Dendritic cell treated with granulocyte-macrophage colony-stimulating factor and Interleukin-4, amounts not matched to agents 40 ng/mL and 50 ng/mL, for 4 days (primary cell): ENCODE measurements at regions not wholly inside any gene's neighbourhood (a gene's known extent, or its start where the extent isn't known, plus 50 kb on each side); places are given as distances from the start of the nearest gene placed in this dataset.
"Not testable (repeated sequence)": the region's sequence is repeated elsewhere in the genome, so short reads cannot be mapped to it uniquely, and the experiment has no call there.

ENCODE experiments used
- H3K27ac Mint-ChIP-seq: one replicate; pipeline ENCODE4 v1.8.0; 2022; ENCODE audit warnings: mild to moderate bottlenecking, mixed read lengths
- H3K27me3 Mint-ChIP-seq: one replicate; pipeline ENCODE4 v1.8.0; 2022; ENCODE audit warnings: mild to moderate bottlenecking, mixed read lengths
- H3K36me3 Mint-ChIP-seq: one replicate; pipeline ENCODE4 v1.8.0; 2022; ENCODE audit warnings: low read depth, mixed read lengths
- H3K4me1 Mint-ChIP-seq: one replicate; pipeline ENCODE4 v1.8.0; 2022; ENCODE audit warnings: low read depth, mixed read lengths
- H3K4me3 Mint-ChIP-seq: one replicate; pipeline ENCODE4 v1.8.0; 2022; ENCODE audit warnings: mild to moderate bottlenecking, moderate library complexity, mixed read lengths
- H3K9me3 Mint-ChIP-seq: one replicate; pipeline ENCODE4 v1.8.0; 2022; ENCODE audit warnings: mixed read lengths
- intact Hi-C: fragments of 100-400 bp; cut with micrococcal nuclease; formaldehyde crosslinking; loops from one replicate; pipeline ENCODE4 v1.15.0; 2022

DNA sequence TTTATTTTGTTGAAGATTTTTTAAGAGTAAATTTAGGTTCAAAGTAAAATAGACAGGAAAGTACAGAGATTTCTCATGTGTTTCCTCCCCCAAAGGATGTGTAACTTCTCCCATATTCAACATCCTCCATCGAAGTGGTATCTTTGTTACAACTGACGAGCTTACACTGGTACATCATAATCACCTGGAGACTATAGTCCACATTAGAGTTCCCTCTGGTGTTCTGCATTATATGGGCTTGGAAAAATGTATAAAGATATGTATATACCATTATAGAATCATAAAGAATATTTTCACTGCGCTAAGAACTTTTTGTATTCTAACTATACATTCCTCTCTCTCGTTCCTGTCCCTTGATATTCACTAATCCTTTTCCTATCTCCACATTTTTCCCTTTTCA, 203.7 kb downstream of the AMY1C start:
- Mint-ChIP-seq H3K9me3 (no peaks in the 10 kb centered on the region), H3K4me3 (no peak overlapping the region), H3K27ac (no peak overlapping the region), H3K27me3 (no peaks in the 10 kb centered on the region), H3K4me1 (no peaks in the 10 kb centered on the region), H3K36me3 (no peaks in the 10 kb centered on the region)
- intact Hi-C loops, result no loop called here

- Mint-ChIP-seq H3K4me1 (no peaks in the 10 kb centered on the region), H3K4me3 (no peak overlapping the region), H3K36me3 (no peaks in the 10 kb centered on the region), H3K27me3 (no peaks in the 10 kb centered on the region), H3K9me3 (peaks cover 21% of the 10 kb centered on the region), H3K27ac (no peak overlapping the region)
- intact Hi-C loops, result no loop called here
Measured at GRCh38 chr1:103958699-103959098, 209.0 kb downstream of the AMY1C start.

- intact Hi-C loops, result no loop called here
- Mint-ChIP-seq H3K4me1 (no peaks in the 10 kb centered on the region), H3K4me3 (no peak overlapping the region), H3K9me3 (peaks cover 21% of the 10 kb centered on the region), H3K27me3 (no peaks in the 10 kb centered on the region), H3K27ac (no peak overlapping the region), H3K36me3 (no peaks in the 10 kb centered on the region)
Measured at GRCh38 chr1:103959565-103959964, 209.9 kb downstream of the AMY1C start.

GRCh38 chr1:103960045-103960444, 210.3 kb downstream of the AMY1C start:
- Mint-ChIP-seq H3K9me3 (peaks cover 21% of the 10 kb centered on the region), H3K27ac (no peak overlapping the region), H3K4me3 (no peak overlapping the region), H3K27me3 (no peaks in the 10 kb centered on the region), H3K36me3 (no peaks in the 10 kb centered on the region), H3K4me1 (no peaks in the 10 kb centered on the region)
- intact Hi-C loops, result no loop called here

DNA sequence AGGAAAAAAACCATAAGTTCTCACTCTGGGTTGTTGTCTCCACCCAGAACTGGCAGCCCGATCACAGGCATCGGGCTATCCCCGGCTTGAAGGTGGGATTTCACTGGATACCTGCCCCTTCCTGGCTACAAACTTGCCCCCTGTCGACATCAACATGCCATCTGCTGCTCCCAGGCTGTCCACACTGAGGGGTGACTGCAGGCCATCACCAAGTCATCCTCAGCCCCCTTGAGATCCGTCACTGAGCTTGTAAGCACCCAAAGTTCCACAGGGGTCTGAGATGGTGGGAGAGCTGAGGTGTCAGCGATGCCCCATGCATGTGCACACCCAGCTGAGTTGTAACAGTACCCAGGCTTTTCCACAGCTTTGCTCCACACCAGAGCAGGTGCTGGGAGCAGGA, 211.0 kb downstream of the AMY1C start:
- Mint-ChIP-seq H3K4me1 (no peaks in the 10 kb centered on the region), H3K4me3 (no peak overlapping the region), H3K27ac (no peak overlapping the region), H3K27me3 (no peaks in the 10 kb centered on the region), H3K9me3 (peaks cover 21% of the 10 kb centered on the region), H3K36me3 (no peaks in the 10 kb centered on the region)
- intact Hi-C loops, result no loop called here

- Mint-ChIP-seq H3K4me1 (no peaks in the 10 kb centered on the region), H3K9me3 (peaks cover 18% of the 10 kb centered on the region), H3K27ac (no peak overlapping the region), H3K36me3 (no peaks in the 10 kb centered on the region), H3K4me3 (no peak overlapping the region), H3K27me3 (no peaks in the 10 kb centered on the region)
- intact Hi-C loops, result no loop called here
Measured at GRCh38 chr1:103986792-103987191, 237.1 kb downstream of the AMY1C start.

GRCh38 chr1:103997631-103998030, 247.9 kb downstream of the AMY1C start:
- no peaks in the 10 kb centered on the region for H3K36me3 Mint-ChIP-seq
- H3K27ac Mint-ChIP-seq, result no peak overlapping the region
- peaks cover 3% of the 10 kb centered on the region for H3K9me3 Mint-ChIP-seq
- no peak overlapping the region for H3K4me3 Mint-ChIP-seq
- no peaks in the 10 kb centered on the region for H3K4me1 Mint-ChIP-seq
- intact Hi-C loops, result no loop called here
- no peaks in the 10 kb centered on the region for H3K27me3 Mint-ChIP-seq

GRCh38 chr1:104018922-104019674, 269.4 kb downstream of the AMY1C start:
- Mint-ChIP-seq H3K36me3 (no peaks in the 10 kb centered on the region), H3K4me3 (no peak overlapping the region), H3K27ac (no peak overlapping the region), H3K27me3 (no peaks in the 10 kb centered on the region), H3K9me3 (peaks cover 47% of the 10 kb centered on the region), H3K4me1 (no peaks in the 10 kb centered on the region)
- intact Hi-C loops, result no loop called here

DNA sequence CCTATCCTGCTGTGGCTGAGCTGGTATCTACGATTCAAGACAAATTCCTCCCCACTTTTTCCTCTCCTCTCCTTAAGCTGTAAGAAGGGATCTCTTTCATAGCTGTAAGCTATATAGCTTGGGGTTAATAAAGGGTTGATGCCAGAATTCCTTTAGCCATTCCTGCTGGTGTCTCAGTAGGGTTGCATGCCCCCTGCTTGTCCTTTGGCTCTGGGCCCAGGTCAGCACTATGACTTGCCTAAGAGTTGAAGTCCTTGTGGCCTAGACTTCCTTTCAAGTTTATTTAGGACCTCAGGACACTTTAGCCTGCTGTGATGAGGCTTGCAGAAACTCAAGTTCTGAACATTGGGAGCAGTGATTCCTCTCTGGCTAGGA, 270.0 kb downstream of the AMY1C start:
- no peaks in the 10 kb centered on the region for H3K27me3 Mint-ChIP-seq
- peaks cover 52% of the 10 kb centered on the region for H3K9me3 Mint-ChIP-seq
- intact Hi-C loops, result no loop called here
- no peaks in the 10 kb centered on the region for H3K4me1 Mint-ChIP-seq
- no peak overlapping the region for H3K27ac Mint-ChIP-seq
- no peaks in the 10 kb centered on the region for H3K36me3 Mint-ChIP-seq
- no peak overlapping the region for H3K4me3 Mint-ChIP-seq

- H3K4me3 Mint-ChIP-seq, result no peak overlapping the region
- H3K27me3 Mint-ChIP-seq, result no peaks in the 10 kb centered on the region
- no peaks in the 10 kb centered on the region for H3K36me3 Mint-ChIP-seq
- no peaks in the 10 kb centered on the region for H3K4me1 Mint-ChIP-seq
- H3K9me3 Mint-ChIP-seq, result peaks cover 9% of the 10 kb centered on the region
- intact Hi-C loops, result no loop called here
- H3K27ac Mint-ChIP-seq, result no peak overlapping the region
Measured at GRCh38 chr1:104028416-104029035, 278.8 kb downstream of the AMY1C start.

DNA sequence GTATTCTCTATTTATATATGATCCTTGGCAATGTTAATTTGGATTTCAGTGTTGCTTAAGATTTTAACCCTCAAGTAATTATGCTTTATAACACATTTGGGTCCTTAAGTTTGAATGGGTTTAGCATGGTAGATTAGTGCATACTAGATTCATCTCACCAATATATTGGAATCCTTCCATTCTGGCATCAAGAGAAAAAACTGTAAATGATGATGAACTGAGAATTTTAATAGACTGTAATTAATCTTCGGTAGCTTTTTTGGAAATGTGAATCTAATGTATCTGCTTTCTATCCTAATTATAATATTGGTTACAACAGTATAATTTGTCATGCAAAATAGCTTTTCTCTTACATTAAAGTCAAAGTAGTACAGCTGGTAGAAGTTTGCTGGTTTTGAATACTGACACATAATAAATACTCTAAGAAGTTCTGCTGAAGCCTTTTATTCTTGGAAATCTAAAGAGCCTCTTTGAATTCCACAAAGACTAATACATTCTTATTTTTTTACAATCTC, 279.8 kb downstream of the AMY1C start:
- H3K9me3 Mint-ChIP-seq, result peaks cover 5% of the 10 kb centered on the region
- no peaks in the 10 kb centered on the region for H3K27me3 Mint-ChIP-seq
- H3K4me3 Mint-ChIP-seq, result no peak overlapping the region
- H3K27ac Mint-ChIP-seq, result no peak overlapping the region
- no peaks in the 10 kb centered on the region for H3K4me1 Mint-ChIP-seq
- intact Hi-C loops, result no loop called here
- no peaks in the 10 kb centered on the region for H3K36me3 Mint-ChIP-seq

GRCh38 chr1:104056786-104057185, 307.1 kb downstream of the AMY1C start:
- intact Hi-C loops, result no loop called here
- Mint-ChIP-seq H3K4me1 (no peaks in the 10 kb centered on the region), H3K27me3 (no peaks in the 10 kb centered on the region), H3K4me3 (no peak overlapping the region), H3K36me3 (no peaks in the 10 kb centered on the region), H3K9me3 (peaks cover 28% of the 10 kb centered on the region), H3K27ac (no peak overlapping the region)

DNA sequence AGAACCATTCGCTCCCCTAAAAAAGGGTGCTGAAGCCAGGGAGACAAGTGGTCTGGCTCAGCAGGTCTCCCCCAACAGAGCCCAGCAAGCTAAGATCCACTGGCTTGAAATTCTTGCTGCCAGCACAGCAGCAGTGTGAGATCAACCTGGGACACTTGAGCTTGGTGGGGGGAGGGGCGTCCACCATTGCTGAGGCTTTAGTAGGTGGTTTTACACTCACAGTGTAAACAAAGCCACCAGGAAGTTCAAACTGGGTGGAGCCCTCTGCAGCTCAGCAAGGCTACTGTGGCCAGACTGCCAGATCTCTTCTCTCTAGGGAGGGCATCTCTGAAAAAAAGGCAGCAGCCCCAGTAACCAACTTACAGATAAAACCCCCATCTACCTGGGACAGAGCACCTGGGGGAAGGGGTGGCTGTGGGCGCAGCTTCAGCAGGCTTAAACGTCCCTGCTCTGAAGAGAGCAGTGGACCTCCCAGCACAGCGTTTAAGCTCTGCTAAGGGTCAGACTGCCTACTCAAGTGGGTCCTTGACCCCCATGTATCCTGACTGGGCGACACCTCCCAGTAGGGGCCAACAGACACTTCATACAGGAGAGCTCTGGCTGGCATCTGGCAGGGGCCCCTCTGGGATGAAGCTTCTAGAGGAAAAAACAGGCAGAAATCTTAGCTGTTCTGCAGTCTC, 307.7 kb downstream of the AMY1C start:
- H3K9me3 Mint-ChIP-seq, result peaks cover 22% of the 10 kb centered on the region
- H3K27me3 Mint-ChIP-seq, intact Hi-C loops, H3K4me3 Mint-ChIP-seq, H3K4me1 Mint-ChIP-seq, H3K36me3 Mint-ChIP-seq, H3K27ac Mint-ChIP-seq: not testable (repeated sequence)

DNA sequence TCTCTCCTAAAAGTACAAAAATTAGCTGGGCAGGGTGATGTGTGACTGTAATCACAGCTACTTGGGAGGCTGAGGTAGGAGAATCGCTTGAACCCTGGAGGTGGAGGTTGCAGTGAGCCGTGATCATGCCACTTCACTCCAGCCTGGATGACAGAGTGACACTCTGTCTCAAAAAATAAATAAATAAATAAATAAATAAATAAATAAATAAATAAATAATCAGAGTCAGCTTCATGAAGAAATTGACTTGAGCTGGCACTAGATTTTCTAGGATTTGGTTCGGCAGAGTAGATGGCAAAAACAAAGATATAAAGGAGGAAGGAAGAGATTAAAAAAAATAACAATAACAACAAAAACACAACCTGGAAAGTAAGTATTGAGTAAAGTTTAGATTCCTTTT, 311.9 kb downstream of the AMY1C start:
- H3K36me3 Mint-ChIP-seq, H3K27me3 Mint-ChIP-seq, intact Hi-C loops, H3K9me3 Mint-ChIP-seq, H3K4me1 Mint-ChIP-seq, H3K4me3 Mint-ChIP-seq, H3K27ac Mint-ChIP-seq: not testable (repeated sequence)
